Heart left ventricle (tissue), 16 donors: ENCODE measurements at regions not wholly inside any gene's neighbourhood (a gene's known extent, or its start where the extent isn't known, plus 50 kb on each side); places are given as distances from the start of the nearest gene placed in this dataset.

Source experiments
- ATAC-seq, 4 donors: fragments of 200-7000 bp; cut with Tn5 transposase; one replicate each; pipeline ENCODE4 v1.9.1; 2020 to 2022; ENCODE audit warnings: moderate library complexity in 4 of 4, mild to moderate bottlenecking in 3 of 4, moderate number of reproducible peaks in 1 of 4
- DNase-seq, 5 donors: peaks; one replicate each; pipeline ENCODE4 v3.0.0-alpha.2; 2020
- H3K27ac ChIP-seq, 12 donors: fragments of 200-600 bp; sonication (generic) in 4 of 12; one replicate each; pipeline versions ENCODE4 v1.5.0 to v1.8.0; 2016 to 2022; ENCODE audit warnings: mild to moderate bottlenecking in 2 of 12
- H3K27me3 ChIP-seq, 9 donors: fragments of 200-600 bp; sonication (generic) in 2 of 9; one replicate each; pipeline versions ENCODE4 v1.5.1 to v1.8.0; 2016 to 2022; ENCODE audit warnings: mild to moderate bottlenecking in 3 of 9
- H3K36me3 ChIP-seq, 9 donors: fragments of 200-600 bp; sonication (generic) in 2 of 9; one replicate each; pipeline versions ENCODE4 v1.5.0 to v1.8.0; 2018 to 2022; ENCODE audit warnings: mild to moderate bottlenecking in 2 of 9
- H3K4me1 ChIP-seq, 12 donors: fragments of 200-600 bp; sonication (generic) in 4 of 12; one replicate each; pipeline versions ENCODE4 v1.5.0 to v1.8.0; 2016 to 2022; ENCODE audit warnings: mild to moderate bottlenecking in 3 of 12
- H3K4me3 ChIP-seq, 12 donors: fragments of 200-600 bp; sonication (generic) in 4 of 12; one replicate each; pipeline versions ENCODE4 v1.5.0 to v1.8.0; 2017 to 2022; ENCODE audit warnings: mild to moderate bottlenecking in 9 of 12, moderate library complexity in 4 of 12
- H3K9me3 ChIP-seq, 12 donors: fragments of 200-600 bp; sonication (generic) in 4 of 12; one replicate each; pipeline versions ENCODE4 v1.5.0 to v1.8.0; 2016 to 2022; ENCODE audit warnings: mild to moderate bottlenecking in 1 of 12
- CTCF ChIP-seq, 12 donors: fragments of 200-600 bp; sonication (generic) in 4 of 12; IDR thresholded peaks; one replicate each; pipeline versions ENCODE4 v1.5.0 to v1.8.0; 2018 to 2022; ENCODE audit warnings: antibody characterized with exemption in 12 of 12, mild to moderate bottlenecking in 5 of 12
- POLR2A ChIP-seq, 2 donors: fragments of 450-650 bp; IDR thresholded peaks; one replicate each; pipeline ENCODE4 v1.6.1; 2017; ENCODE audit warnings: antibody characterized with exemption in 2 of 2, mild to moderate bottlenecking in 2 of 2, moderate library complexity in 2 of 2
- WGBS, 4 donors: extraction: QIAGEN DNeasy Blood & Tissue Kit in 2 of 4; methylation state at CpG; one replicate each; pipeline versions ENCODE4 v1.1.5 to v1.1.7; 2013 to 2018; 5-methylcytosine and 5-hydroxymethylcytosine counted together
- intact Hi-C, 10 donors: fragments of 100-400 bp; cut with DNase I; formaldehyde crosslinking; loops; one replicate each; pipeline versions ENCODE4 v1.11.1 to v1.14.2; 2022
- donor health status: ischemic (EF 13 %, LVEDD 7.1; RV severe dilation, severe dysfunction).
- donor health status: healthy with polysubstance abuse.
- donor health status: DM: no; HTN: yes; CAD: no.
- donor health status: DM: no; HTN: no; CAD: no.
- donor health status: ischemic (EF 25% LVEDD 6.9; RV normal size, moderate dysfunction).
- donor health status: ischemic (EF 25% LVEDD 5.7; RV mildly dilated, moderate dysfunction).
- donor health status: healthy.
- donor health status: DM: yes; HTN: yes; CAD: no.
- donor health status: ischemic (EF 35%, LVEDD 5.7; RV mildly dilated, moderate dysfunction).
- donor health status: nonischemic (EF 11% LVEDD 7.7; RV severe dilation, severe dysfunction).
- donor health status: DM: yes; HTN: yes; CAD: no.
- donor health status: PGD.
- donor health status: ischemic (EF 29% LVEDD 5.4; RV normal size, mild dysfunction).
- donor health status: nonischemic (EF 23%, LVEDD 6.1; RV moderate dilation, normal function).

- ATAC-seq (no peak), DNase-seq (no peak)
- WGBS, 4 donors, result 49 to 67% (median 55%) methylated on average over 3 of the region's 3 CpGs
Observed at GRCh38 chr4:107388736-107389274, 331.2 kb downstream of the PAPSS1 start.

GRCh38 chr4:107380836-107381438, 339.1 kb downstream of the PAPSS1 start:
- 85 to 90% (median 87%) methylated on average over 20 of the region's 20 CpGs for WGBS, 4 donors
- TF ChIP-seq CTCF (IDR thresholded peaks at IDR 0.05), result no peak
- TF ChIP-seq POLR2A (IDR thresholded peaks at IDR 0.05), result no peak
- Histone ChIP-seq H3K27ac (no peak overlapping the region), H3K36me3 (no peaks in the 10 kb centered on the region), H3K4me1 (no peaks in the 10 kb centered on the region), H3K4me3 (no peak overlapping the region), H3K27me3 (no peaks in the 10 kb centered on the region), H3K9me3 (no peaks in the 10 kb centered on the region)
- DNase-seq, result no peak
- no peak for ATAC-seq
- intact Hi-C loops, result no loop called here

More at GRCh38 chr4:107388736-107389274, 331.2 kb downstream of the PAPSS1 start:
- Histone ChIP-seq H3K4me1 (peaks cover 0 to 5% (median 0%) of the 10 kb centered on the region in 12 donors), H3K27ac (no peak overlapping the region), H3K36me3 (no peaks in the 10 kb centered on the region), H3K9me3 (no peaks in the 10 kb centered on the region), H3K4me3 (no peak overlapping the region), H3K27me3 (no peaks in the 10 kb centered on the region)
- TF ChIP-seq CTCF (IDR thresholded peaks at IDR 0.05) (no peak), POLR2A (IDR thresholded peaks at IDR 0.05) (no peak)
- intact Hi-C loops, result no loop called here

- DNase-seq, result no peak
- H3K9me3 ChIP-seq, result no peaks in the 10 kb centered on the region
- TF ChIP-seq POLR2A (IDR thresholded peaks at IDR 0.05) (no peak), CTCF (IDR thresholded peaks at IDR 0.05) (no peak)
- no peaks in the 10 kb centered on the region for H3K27me3 ChIP-seq
- no peaks in the 10 kb centered on the region for H3K4me1 ChIP-seq
- no peaks in the 10 kb centered on the region for H3K36me3 ChIP-seq
- no peak overlapping the region for H3K27ac ChIP-seq
- no peak for ATAC-seq
- intact Hi-C loops, result no loop called here
- H3K4me3 ChIP-seq, result no peak overlapping the region
- 87 to 91% (median 89%) methylated on average over 4 of the region's 4 CpGs for WGBS, 4 donors
Observed at GRCh38 chr4:107380190-107380589, 339.8 kb downstream of the PAPSS1 start.

GRCh38 chr4:107379054-107379869, 340.8 kb downstream of the PAPSS1 start:
- no peaks in the 10 kb centered on the region for H3K36me3 ChIP-seq
- TF ChIP-seq POLR2A (IDR thresholded peaks at IDR 0.05), result no peak
- no peak for TF ChIP-seq CTCF (IDR thresholded peaks at IDR 0.05)
- ATAC-seq, result no peak
- H3K9me3 ChIP-seq, result no peaks in the 10 kb centered on the region
- no peak for DNase-seq
- no peaks in the 10 kb centered on the region for H3K27me3 ChIP-seq
- intact Hi-C loops, result no loop called here
- 41 to 54% (median 49%) methylated on average over 5 of the region's 5 CpGs for WGBS, 4 donors
- no peak overlapping the region for H3K4me3 ChIP-seq
- no peak overlapping the region for H3K27ac ChIP-seq
- H3K4me1 ChIP-seq, result no peaks in the 10 kb centered on the region
